GM18499 (cell line): ENCODE measurements at regions not wholly inside any gene's neighbourhood (a gene's known extent, or its start where the extent isn't known, plus 50 kb on each side); places are given as distances from the start of the nearest gene placed in this dataset.

Source experiments
- ATAC-seq: cut with Tn5 transposase; IDR thresholded peaks from one replicate; pipeline ENCODE4 v1.9.1; 2021; ENCODE audit warnings: moderate number of reproducible peaks; ENCODE audit not compliant: insufficient read depth, unreplicated experiment

- ATAC-seq = no peak
These were observed 361.2 kb downstream of the SUCLA2 start for GRCh38 chr13:47639738-47640447.

GRCh38 chr13:47638627-47639026, 362.4 kb downstream of the SUCLA2 start:
- ATAC-seq = no peak

- no peak for ATAC-seq
These were observed 368.8 kb downstream of the SUCLA2 start for GRCh38 chr13:47632311-47632710.

DNA sequence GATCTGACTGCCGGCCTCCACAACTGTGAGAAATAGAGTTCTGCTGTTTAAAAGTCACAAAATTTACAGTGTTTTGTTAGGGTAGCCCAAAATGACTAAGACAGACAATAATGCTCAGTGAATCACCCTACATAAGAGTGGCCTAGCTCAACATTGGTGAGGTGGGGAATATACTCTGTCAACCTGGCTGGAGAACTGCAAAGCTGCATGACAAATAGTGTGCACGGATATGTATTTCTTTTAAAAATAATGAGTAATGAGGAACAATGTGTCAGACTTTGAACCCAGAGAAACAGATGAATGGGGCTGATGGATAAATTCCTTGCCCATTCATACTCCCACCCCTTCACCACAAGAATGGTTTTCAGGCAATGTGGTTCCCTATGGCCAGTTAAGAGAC, 372.4 kb downstream of the SUCLA2 start:
- no peak for ATAC-seq

DNA sequence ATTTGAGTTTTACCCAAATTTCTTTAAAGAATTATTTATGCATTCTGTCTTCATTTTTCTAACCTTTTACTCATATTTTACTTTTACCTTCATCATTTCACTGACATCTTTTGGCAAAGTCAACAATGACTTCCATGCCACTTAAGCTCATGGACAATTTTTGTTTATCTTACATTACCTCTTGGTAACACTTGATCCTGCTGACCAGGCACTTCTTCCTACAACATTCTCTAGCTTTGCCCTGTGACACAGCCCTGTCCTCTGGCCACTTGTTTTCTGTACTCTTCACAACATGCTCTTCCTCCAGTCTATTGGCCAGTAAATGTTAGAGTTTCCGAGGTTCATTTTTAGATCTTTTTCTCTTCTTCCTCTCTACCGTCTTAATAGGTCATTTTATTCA, 377.2 kb downstream of the SUCLA2 start:
- ATAC-seq = no peak

GRCh38 chr13:47621931-47622330, 379.1 kb downstream of the SUCLA2 start:
- no peak for ATAC-seq

- no peak for ATAC-seq
These were observed 389.3 kb downstream of the SUCLA2 start for GRCh38 chr13:47611664-47612288.

DNA sequence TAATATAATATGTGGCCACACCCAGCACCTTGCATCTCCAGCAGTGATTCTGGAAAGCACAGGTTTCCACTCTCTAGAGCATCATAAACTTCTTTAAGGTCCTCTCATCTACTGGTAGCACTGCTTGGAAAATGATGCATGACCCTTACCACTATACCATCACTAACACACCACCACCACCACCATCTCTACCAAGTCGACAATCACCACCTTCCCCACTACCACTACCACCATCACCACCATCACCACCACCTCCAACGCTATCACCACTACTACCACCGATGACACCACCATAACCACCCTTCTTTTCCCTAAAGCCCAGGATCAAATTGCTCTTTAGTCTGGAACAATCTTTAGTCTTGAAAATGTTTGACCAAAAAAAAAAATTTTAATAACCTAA, 390.4 kb downstream of the SUCLA2 start:
- ATAC-seq = no peak

DNA sequence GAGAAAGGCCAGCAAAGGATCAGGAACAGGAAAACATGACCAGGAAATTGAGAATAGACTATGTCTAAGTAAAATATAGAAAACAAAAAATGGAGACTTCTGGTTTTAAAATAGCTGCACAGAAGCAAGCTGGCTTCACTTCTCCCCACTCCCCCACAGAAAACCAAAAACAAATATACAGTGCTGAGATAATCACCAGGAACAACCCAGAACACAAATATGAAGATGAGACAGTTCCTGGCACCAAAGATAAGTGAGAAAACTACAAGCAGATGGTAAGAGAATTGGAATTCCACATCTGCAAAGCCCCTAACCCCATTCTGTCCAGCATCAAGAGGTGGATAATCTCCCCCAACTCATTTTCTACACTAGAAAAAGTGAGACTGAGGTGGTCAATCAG, 397.7 kb downstream of the SUCLA2 start:
- no peak for ATAC-seq

GRCh38 chr13:47598340-47598911, 402.6 kb downstream of the SUCLA2 start:
- ATAC-seq = no peak

DNA sequence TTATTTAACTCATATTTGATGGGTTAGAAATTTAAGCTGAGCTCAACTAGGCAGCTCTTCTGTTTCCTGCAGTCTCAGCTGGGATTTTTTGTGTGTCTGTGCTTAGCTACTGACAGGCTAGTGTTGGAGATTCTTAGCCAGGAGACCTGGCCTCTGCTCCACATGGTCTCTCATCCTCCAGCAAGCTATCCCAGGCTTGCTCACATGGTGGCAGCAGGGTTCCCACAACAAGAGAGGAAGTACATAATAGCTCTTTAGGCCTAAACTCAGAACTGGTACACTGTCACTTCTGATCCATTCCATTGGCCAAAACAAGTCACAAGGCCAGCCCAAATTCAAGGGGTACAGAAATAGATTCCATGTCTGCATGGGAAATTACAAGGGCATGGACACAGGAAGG, 406.2 kb downstream of the SUCLA2 start:
- no peak for ATAC-seq

GRCh38 chr13:47592256-47592655, 408.8 kb downstream of the SUCLA2 start:
- no peak for ATAC-seq

GRCh38 chr13:47588676-47589075, 412.4 kb downstream of the SUCLA2 start:
- no peak for ATAC-seq

DNA sequence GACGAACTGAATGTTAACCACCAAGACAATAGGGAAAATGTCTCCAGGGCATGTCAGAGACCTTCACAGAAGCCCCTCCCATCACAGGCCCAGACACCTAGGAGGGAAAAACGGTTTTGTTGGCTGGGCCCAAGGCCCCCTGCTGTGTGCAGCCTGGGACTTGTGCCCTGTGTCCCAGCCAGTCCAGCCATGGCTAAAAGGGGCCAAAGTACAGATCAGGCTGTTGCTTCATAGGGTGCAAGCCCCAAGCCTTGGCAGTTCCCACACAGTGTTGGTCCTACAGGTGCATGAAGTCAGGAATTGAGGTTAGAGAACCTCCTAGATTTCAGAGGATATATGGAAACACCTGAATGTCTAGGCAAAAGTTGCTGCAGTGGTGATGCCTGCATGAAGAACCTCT, 428.7 kb downstream of the SUCLA2 start:
- no peak for ATAC-seq

GRCh38 chr13:47564041-47564440, 437.0 kb downstream of the SUCLA2 start:
- ATAC-seq = no peak

GRCh38 chr13:47556703-47557102, 444.4 kb downstream of the SUCLA2 start:
- no peak for ATAC-seq

- no peak for ATAC-seq
These were observed 445.8 kb downstream of the SUCLA2 start for GRCh38 chr13:47555235-47555634.

DNA sequence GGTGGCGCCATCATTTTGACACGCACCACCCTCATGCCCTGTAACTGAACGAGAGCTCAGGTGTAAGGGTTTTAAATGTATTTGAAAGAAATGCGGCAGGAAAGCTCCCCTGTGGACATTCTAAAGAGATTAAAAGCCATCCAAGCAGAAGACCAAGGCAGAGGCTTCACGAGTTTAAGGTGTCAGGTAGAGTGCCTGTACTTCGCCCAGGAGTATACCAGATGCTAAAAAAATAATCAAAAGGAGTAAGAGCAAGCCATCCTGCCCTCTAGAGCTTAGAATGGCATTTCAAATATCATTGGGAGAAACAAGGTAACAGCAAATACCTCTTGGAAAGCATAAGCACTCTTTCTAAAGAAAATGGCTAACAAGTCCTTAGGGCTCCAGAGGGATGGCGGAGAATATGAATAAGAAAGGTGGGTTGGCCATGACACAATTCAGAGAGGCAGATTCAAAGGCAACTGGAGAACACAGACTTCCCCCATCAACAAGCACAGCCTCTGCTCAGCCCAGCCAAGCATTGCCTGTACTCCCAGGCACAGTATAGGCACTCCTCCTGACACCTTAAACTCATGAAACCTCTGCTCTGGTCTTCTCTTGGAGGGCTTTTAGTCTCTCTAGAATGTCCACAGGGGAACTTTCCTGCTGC, 447.6 kb downstream of the SUCLA2 start:
- ATAC-seq = no peak

GRCh38 chr13:47549219-47549752, 451.8 kb downstream of the SUCLA2 start:
- no peak for ATAC-seq

DNA sequence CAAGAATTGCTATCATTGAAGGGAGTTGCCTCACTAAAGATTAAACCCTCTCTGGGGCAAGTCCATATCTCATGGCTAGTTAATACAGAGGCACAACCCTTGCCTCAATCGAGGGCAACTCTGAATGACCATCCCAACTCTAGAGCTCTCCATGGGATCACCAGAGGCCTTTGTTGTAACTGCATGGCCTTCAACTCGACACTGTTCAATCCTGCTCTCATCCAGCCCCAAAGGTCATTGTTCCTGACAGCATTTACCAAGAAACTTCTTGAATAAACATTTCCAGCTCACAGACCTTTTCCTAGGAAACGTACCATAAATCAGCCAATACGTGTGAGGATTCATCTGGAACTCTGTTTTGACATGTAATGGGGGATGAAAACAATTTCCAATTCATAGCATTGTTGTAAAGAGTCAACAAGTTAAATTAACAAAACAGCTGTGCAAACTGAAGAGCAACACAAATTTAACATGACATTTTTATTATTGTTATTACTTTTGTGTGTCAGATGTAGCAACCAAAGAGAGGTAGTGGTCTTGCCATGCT, 452.7 kb downstream of the SUCLA2 start:
- no peak for ATAC-seq
